Liver (tissue), 3 donors: ENCODE measurements at regions not wholly inside any gene's neighbourhood (a gene's known extent, or its start where the extent isn't known, plus 50 kb on each side); places are given as distances from the start of the nearest gene placed in this dataset.

Experiments used
- CTCF ChIP-seq: fragments of 150-350 bp; IDR thresholded peaks from 2 replicates; pipeline ENCODE4 v1.5.1; 2017; ENCODE audit warnings: improper control_type of control experiment, low read depth, low read length; ENCODE audit not compliant: missing input control
- EGR1 ChIP-seq, 2 donors: IDR thresholded peaks; 2 replicates each; pipeline ENCODE4 v1.6.1; 2016 to 2018; ENCODE audit warnings: antibody characterized with exemption in 2 of 2, low read depth in 2 of 2
- JUND ChIP-seq, 2 donors: IDR thresholded peaks; 2 replicates each; pipeline ENCODE4 v1.6.1; 2016; ENCODE audit warnings: antibody characterized with exemption in 2 of 2
- MAX ChIP-seq: IDR thresholded peaks from 2 replicates; pipeline ENCODE4 v1.6.1; 2016; ENCODE audit warnings: antibody characterized with exemption
- RAD21 ChIP-seq, 2 donors: IDR thresholded peaks; 2 replicates each; pipeline ENCODE4 v1.6.1; 2016; ENCODE audit warnings: antibody characterized with exemption in 2 of 2, mild to moderate bottlenecking in 2 of 2
- RXRA ChIP-seq, 2 donors: IDR thresholded peaks; 2 replicates each; pipeline ENCODE4 v1.6.1; 2017 to 2018; ENCODE audit warnings: antibody characterized with exemption in 2 of 2, mild to moderate bottlenecking in 1 of 2
- SP1 ChIP-seq: IDR thresholded peaks from 2 replicates; pipeline ENCODE4 v1.6.1; 2018; ENCODE audit warnings: antibody characterized with exemption, mild to moderate bottlenecking
- YY1 ChIP-seq: IDR thresholded peaks from 2 replicates; pipeline ENCODE4 v1.6.1; 2016; ENCODE audit warnings: antibody characterized with exemption, mild to moderate bottlenecking
- donor health status: healthy.
- donor health status: healthy.

GRCh38 chr7:10696064-10696463, 277.6 kb upstream of the PHF14 start:
- no peak for TF ChIP-seq CTCF
- no peak for TF ChIP-seq MAX
- TF ChIP-seq SP1 = no peak
- no peak for TF ChIP-seq RAD21 (IDR thresholded peaks at IDR 0.05)
- TF ChIP-seq YY1 = no peak
- no peak for TF ChIP-seq RXRA (IDR thresholded peaks at IDR 0.05)
- no peak for TF ChIP-seq JUND (IDR thresholded peaks at IDR 0.05)
- no peak for TF ChIP-seq EGR1 (IDR thresholded peaks at IDR 0.05; ENCODE audit: low read depth in 2 of 2)
